ENCODE measurements at regions not wholly inside any gene's neighbourhood (a gene's known extent, or its start where the extent isn't known, plus 50 kb on each side); places are given as distances from the start of the nearest gene placed in this dataset.
"Not testable (repeated sequence)": the region's sequence is repeated elsewhere in the genome, so short reads cannot be mapped to it uniquely, and the experiment has no call there.

GRCh38 chr9:36521148-36521547 lies 51.5 kb upstream of the MELK start:
- DNase-seq = no peak

GRCh38 chr9:36517131-36517530 lies 55.6 kb upstream of the MELK start:
- DNase-seq = no peak

GRCh38 chr9:36504156-36504555 lies 68.5 kb upstream of the MELK start:
- no peak for DNase-seq

- no peak for DNase-seq
These were observed 69.3 kb upstream of the MELK start for GRCh38 chr9:36503172-36504088.

GRCh38 chr9:36501727-36502126 lies 71.0 kb upstream of the MELK start:
- no peak for DNase-seq

GRCh38 chr9:36500931-36501330 lies 71.8 kb upstream of the MELK start:
- DNase-seq = not testable (repeated sequence)

- DNase-seq = peak; percentile 42
These were observed 73.4 kb upstream of the MELK start for GRCh38 chr9:36499174-36499890.

- not testable (repeated sequence) for DNase-seq
These were observed 79.1 kb upstream of the MELK start for GRCh38 chr9:36493564-36493963.

- DNase-seq = no peak
These were observed 79.8 kb upstream of the MELK start for GRCh38 chr9:36492865-36493264.

- no peak for DNase-seq
These were observed 83.2 kb upstream of the MELK start for GRCh38 chr9:36489453-36489852.

- no peak for DNase-seq
These were observed 84.3 kb upstream of the MELK start for GRCh38 chr9:36488389-36488756.

GRCh38 chr9:36487482-36488388 lies 85.0 kb upstream of the MELK start:
- DNase-seq = peak; percentile 71

GRCh38 chr9:36486933-36487481 lies 85.7 kb upstream of the MELK start:
- DNase-seq = no peak

GRCh38 chr9:36486329-36486932 lies 86.3 kb upstream of the MELK start:
- DNase-seq = no peak

GRCh38 chr9:36485647-36486328 lies 85.7 kb upstream of the RNF38 start:
- no peak for DNase-seq

GRCh38 chr9:36484124-36484523 lies 84.1 kb upstream of the RNF38 start:
- no peak for DNase-seq

- DNase-seq = no peak
These were observed 79.0 kb upstream of the RNF38 start for GRCh38 chr9:36479101-36479500.

- DNase-seq = no peak
These were observed 71.3 kb upstream of the RNF38 start for GRCh38 chr9:36471359-36471758.

- DNase-seq = no peak
These were observed 70.7 kb upstream of the RNF38 start for GRCh38 chr9:36470643-36471290.

GRCh38 chr9:36463467-36463866 lies 63.4 kb upstream of the RNF38 start:
- DNase-seq = no peak

- DNase-seq = no peak
These were observed 62.2 kb upstream of the RNF38 start for GRCh38 chr9:36462245-36462644.

Measured in NCI-H2171 (cell line).